OCI-LY1 (cell line): ENCODE measurements at regions not wholly inside any gene's neighbourhood (a gene's known extent, or its start where the extent isn't known, plus 50 kb on each side); places are given as distances from the start of the nearest gene placed in this dataset.

Experiments used
- CTCF ChIP-seq: fragments of 200-600 bp; sonication (generic), shearing (Covaris generic); IDR thresholded peaks from 2 replicates; pipeline ENCODE4 v1.5.1; 2017; ENCODE audit warnings: mild to moderate bottlenecking, antibody characterized with exemption, low read length, moderate library complexity, mixed read lengths
- EZH2 ChIP-seq: fragments of 200-600 bp; sonication (generic), shearing (Covaris generic); IDR thresholded peaks from 2 replicates; pipeline ENCODE4 v1.8.0; 2017; ENCODE audit warnings: borderline replicate concordance, mixed run types, mild to moderate bottlenecking, antibody characterized with exemption, low read length, moderate library complexity, mixed read lengths

GRCh38 chr10:44325596-44326307 lies 59.1 kb downstream of the CXCL12 start:
- TF ChIP-seq CTCF = no peak
- TF ChIP-seq EZH2 = no peak
